NCI-H526 treated with DMSO at 0.1 percent for 48 hours (cell line): ENCODE measurements at regions not wholly inside any gene's neighbourhood (a gene's known extent, or its start where the extent isn't known, plus 50 kb on each side); places are given as distances from the start of the nearest gene placed in this dataset.

Experiments
- DNase-seq: peaks from one replicate; lab custom pipeline; 2025; lab: John Stamatoyannopoulos, UW

DNA sequence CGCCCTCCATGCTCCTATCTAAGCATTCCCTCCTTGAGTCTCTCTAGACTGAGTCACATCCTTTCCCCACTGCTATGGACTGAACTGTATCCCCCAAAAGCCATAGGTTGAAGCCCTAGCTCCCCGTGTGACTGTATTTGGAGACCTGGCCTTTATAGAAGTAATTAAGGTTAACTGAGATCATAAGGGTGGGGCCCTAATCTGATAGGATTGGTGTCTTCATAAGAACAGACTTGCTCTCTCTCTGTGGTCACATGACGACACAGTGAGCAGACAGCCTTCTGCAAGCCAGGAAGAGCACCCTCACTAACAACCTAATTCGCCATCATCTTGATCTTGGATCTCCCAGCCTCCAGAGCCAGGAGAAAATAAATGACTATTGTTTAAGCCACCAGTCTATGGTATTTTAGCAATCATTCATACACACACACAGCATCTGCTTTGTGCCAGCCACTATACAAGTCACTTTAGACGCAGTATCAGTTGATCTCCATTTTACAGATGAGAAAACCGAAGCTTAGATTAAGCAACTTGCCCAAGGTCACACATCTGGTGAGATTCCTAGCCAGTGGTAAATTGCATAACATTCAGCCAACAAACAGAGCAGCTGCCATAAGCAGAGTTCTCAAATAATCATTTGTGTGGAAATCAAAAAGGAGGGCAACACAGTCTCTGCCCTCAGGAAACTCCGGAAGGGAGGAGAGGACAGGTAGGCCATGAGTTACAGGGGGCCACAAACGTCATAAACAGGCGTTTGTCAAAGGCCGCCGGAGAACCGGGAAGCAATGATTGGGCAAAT, 66.3 kb upstream of the HES1 start:
- DNase-seq: no peak

- no peak for DNase-seq
Observed at GRCh38 chr3:194070220-194070633, 65.7 kb upstream of the HES1 start.

DNA sequence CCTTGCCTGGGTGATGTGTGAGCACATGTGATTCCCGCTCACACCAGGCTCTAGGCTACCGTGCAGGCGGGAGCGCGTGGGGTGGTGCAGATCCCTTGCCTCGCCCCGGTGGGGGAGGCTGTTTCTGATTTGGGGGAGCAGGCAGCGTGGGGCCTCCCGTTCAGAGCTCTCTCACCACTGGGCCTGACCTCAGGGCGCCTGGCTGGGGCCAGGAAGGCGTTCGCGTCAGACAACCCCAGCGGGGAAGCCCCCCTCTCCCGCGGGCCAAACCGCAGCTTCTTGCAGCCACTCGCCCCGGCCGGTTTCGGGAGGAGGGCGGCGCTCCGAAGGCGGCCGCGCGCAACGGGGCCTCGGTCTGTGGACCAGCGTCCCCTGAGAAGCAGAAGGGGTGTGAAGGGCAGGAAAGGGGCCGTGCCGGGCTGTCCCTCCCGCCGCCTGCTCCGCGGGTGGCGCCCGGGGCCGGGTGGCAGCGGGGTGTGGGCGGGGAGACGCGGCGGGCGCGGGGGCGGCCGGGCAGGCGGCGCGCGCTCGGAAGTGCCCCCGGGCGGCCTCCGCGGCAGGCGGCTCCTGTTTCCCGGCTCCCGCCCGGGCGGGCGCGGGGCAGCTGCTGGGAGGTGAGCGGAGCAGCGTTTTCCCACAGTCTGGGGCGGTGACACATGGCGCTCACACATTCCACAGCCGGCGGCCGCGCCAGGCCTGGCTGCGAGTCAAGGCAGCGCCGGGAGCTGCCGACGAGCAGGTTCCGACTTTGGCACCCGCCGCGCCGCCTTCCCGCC, 65.1 kb upstream of the HES1 start:
- DNase-seq: peak; percentile 52

DNA sequence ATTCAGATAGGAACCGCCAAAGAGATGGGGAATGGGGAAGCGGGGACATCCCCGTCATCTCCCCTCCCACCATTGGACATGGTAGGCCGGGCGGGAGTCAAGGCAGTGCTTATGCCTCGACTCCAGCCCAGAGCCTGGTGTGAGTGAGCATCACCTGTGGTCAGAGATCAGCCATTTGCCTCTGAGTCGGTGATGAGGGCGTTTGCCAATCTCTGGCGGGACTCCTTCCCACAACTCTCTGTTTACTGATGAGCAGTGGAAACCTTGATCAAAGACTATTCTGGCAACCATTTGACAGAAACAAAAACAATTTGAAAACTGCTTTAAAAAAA, 63.9 kb upstream of the HES1 start:
- DNase-seq: no peak

DNA sequence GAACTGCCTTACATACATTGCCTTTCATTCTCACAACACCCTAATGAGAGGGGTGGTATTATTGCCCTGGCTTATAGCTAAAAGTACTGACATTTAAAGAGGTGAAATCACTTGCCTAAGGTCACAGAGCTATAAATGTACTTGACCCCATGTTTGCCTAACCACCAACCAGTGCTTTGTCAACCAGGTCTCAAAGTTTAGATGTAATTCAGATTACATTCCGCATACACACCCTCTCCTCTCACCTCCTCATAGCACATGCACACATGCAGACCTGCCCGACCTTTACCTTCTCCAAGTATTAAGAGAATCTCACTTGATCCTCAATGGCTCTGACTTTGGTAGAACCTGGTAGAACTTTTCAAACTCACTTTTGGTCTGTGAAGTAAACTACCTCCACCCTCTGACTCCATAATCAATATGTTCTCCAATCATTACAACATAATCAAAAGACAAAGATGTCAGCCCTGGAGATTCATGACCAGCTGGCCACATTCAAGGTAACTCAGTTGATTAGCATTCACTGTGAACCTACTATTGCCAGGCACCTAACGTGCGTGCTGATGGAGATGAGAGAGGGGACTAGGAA, 63.2 kb upstream of the HES1 start:
- DNase-seq: no peak

GRCh38 chr3:194073926-194074325, 62.0 kb upstream of the HES1 start:
- DNase-seq: no peak

DNA sequence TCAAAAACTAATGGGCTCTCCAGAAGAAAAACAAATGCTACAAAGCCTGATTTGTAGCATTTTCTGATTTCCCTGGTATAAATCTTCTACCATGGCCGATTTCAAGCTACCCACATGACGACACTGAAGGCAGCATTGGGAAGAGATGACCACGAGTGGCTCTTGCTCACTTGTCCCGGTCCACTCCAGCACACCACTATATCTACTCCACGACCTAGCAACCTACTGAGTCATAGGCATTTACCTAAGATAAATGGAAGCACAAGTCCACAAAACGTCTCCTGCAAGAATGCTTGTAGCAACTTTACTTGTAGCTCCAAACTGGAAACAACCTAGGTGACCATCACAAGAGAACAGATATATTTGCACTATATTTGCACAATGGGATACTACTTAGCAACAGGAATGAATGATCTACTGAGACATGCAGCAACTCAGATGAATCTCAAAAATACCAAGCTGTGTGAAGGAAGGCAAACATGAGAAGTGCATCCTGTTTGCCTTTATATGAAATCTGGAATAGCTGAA, 60.8 kb upstream of the HES1 start:
- no peak for DNase-seq

DNA sequence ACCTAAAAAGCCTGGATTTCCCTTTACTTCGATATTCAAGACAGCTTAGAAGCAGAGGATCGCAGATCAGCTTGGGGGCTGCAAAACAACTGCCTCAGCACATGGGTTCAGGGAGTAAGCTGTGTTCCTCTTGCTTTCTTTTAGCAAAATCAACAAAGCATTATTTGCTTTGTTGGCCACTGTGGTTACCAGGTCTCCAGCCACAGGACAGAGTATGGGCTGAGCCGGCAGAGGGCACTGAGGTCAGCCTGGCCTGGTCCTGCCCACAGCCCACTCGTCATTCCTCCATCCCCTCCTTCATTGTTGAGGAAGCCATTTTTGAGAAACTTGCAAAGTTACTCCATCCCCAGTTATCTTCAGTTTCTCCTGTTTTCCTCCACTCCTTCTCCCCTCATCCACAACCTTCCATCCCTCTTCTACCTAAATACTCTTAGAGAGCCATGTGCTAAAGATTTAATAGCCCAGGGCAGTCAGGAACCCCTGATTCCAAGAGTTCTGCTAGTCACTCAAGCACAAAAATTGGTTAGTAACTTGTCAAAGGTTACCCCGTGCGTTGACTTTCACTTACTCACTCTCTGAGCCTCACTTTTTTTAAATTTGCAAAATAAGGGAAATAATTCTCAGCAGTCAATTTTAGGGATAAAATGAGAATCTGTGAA, 60.0 kb upstream of the HES1 start:
- no peak for DNase-seq

- no peak for DNase-seq
Observed at GRCh38 chr3:194076475-194076874, 59.5 kb upstream of the HES1 start.

- DNase-seq: no peak
Observed at GRCh38 chr3:194077602-194078001, 58.3 kb upstream of the HES1 start.

DNA sequence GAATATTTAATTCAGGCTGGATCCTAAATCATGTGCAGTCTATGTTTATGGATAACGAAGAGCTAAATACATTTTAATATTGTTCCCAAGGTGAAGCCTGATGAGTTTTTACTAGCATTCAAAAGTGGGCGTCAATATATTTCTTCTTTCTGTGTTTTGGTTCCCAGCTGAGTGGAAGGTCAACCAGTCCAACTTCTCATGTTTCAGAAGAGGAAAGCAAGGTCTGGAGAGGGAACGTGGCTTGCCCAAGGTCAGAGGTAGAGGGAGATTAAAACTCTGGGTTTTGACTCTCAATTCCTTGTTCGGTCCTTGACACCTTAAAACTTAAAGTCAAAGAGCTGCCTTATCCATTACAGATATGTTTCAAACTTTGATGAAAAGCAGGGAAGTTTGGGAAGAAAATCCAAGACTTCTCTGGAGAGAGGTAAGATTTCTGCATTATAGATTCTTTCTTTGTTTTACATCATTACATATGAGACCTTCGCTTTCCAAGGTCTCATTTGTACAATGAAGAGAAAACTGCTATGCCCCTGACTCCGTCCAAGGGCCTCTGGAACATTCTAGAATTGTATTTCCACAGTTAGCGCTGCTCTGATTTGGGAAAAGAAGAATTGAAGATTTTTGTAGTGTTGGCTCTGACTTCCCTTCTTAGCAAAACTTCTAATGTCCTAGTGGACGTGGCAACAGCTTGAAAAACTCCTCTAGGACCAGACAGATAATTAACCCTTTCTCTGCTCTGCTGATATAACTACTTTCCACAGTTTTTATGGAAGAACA, 57.7 kb upstream of the HES1 start:
- no peak for DNase-seq

- no peak for DNase-seq
Observed at GRCh38 chr3:194079702-194080172, 56.2 kb upstream of the HES1 start.

DNA sequence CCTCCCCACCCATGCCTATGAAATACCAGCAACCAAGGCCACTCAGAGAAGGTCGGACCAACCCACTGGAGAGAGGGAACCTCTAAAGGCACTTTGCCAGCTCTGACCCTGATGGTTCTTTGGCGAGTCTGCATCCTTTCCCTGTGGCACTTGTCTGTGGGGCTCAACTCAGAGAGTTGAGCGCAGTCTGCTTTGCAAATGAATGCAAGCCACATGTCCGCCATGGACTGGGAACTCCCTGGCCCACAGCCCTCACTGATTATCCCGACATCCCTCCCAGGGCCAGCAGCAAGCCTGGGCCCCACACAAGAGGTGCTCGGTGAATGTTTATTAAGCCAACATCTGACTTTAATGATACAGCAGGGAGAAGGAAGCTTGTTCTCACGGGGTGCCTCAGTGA, 55.5 kb upstream of the HES1 start:
- DNase-seq: no peak

GRCh38 chr3:194080913-194081800, 54.8 kb upstream of the HES1 start:
- peak; percentile 15 for DNase-seq

DNA sequence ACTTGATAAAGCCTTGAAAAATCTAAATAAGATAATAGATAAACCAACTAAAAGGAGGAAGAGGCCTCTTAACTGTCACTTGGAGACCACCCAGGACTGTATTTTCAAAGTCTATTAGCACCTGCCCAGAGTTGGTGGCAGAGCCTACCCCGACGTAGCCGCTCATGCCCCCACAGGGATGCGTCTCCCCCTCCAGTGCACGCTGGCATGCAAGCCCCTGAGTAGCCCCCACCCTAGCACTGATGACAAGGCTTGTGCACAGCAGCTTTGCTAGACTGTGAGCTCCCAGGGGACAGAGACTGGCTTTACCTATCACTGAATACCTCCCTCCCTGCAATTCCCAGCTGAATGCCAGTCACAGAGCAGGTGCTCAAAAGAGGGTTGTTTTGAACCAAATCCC, 54.1 kb upstream of the HES1 start:
- peak; percentile 41 for DNase-seq

DNA sequence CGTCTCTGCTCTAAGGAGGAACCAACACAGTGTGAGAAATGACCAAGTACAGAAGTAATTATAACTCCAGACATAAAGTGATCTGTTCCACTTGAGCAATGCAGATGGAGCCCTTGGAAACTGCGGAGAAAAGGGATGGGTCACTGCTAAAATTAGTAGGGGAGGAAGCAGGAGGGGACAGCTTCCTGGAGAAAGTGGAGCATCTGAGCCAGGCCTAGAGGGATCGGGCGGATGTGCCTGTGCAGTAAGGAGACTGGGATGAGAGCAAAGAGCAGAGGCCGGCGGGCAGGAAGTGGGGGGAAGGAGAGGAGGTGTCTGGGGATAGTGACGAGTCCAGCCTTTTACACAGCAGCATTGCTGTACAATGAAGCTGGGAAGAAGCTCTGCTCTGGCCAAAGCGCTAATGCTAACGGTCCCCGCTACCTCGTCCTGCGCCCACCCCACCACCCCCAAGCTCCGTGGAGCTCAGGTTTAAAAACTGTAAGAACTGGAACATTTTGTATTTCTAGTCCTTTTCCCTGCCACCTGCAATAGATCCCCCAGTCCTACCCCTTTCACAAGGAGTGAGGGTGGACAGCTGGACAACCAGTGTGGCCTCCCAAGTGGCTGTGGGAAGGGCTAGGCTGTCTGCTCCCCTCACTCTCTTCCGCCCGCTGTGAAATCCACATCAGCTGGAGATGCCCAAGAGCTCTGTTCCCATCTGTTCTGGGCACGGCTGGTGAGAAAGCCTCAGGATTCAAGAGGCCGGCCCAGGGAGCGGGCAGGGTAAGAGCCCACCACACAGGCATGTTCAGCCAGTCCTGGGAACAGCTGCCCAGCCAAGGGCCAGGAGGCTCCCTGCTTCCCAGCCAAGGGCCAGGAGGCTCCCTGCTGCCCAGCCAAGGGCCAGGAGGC, 53.0 kb upstream of the HES1 start:
- no peak for DNase-seq

- DNase-seq: no peak
Observed at GRCh38 chr3:194083637-194084224, 52.2 kb upstream of the HES1 start.

GRCh38 chr3:194084284-194084683, 51.7 kb upstream of the HES1 start:
- no peak for DNase-seq
